ENCODE measurements at regions not wholly inside any gene's neighbourhood (a gene's known extent, or its start where the extent isn't known, plus 50 kb on each side); places are given as distances from the start of the nearest gene placed in this dataset.

DNA sequence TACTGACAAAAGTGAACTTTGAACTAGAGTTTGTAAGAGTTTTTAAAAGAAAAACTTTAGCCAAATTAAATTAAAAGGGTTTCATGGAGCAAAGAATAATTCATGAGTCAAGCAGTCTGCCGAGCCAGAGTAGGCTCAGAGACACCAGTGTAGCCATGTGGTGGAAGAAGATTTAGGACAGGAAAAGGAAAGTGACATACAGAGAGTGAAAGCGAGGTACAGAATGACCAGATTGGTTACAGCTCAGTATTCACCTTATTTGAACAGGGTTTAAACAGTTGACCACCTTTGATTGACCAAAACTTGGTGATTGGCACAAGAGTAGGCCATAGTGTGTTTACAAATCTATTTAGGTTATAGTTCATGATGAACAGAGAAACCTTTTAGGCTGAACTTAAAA, 377.8 kb downstream of the KLHL4 start:
- ATAC-seq (no peak), DNase-seq (no peak)
- Histone ChIP-seq H3K27me3 (ENCODE audit: low read depth) (no peaks in the 10 kb centered on the region), H3K27ac (no peak overlapping the region), H3K36me3 (no peaks in the 10 kb centered on the region), H3K4me3 (no peak overlapping the region), H3K9me3 (no peaks in the 10 kb centered on the region), H3K4me1 (no peaks in the 10 kb centered on the region)
- intact Hi-C loops (cut with DNase I), result no loop called here
- TF ChIP-seq, protein P1, sequence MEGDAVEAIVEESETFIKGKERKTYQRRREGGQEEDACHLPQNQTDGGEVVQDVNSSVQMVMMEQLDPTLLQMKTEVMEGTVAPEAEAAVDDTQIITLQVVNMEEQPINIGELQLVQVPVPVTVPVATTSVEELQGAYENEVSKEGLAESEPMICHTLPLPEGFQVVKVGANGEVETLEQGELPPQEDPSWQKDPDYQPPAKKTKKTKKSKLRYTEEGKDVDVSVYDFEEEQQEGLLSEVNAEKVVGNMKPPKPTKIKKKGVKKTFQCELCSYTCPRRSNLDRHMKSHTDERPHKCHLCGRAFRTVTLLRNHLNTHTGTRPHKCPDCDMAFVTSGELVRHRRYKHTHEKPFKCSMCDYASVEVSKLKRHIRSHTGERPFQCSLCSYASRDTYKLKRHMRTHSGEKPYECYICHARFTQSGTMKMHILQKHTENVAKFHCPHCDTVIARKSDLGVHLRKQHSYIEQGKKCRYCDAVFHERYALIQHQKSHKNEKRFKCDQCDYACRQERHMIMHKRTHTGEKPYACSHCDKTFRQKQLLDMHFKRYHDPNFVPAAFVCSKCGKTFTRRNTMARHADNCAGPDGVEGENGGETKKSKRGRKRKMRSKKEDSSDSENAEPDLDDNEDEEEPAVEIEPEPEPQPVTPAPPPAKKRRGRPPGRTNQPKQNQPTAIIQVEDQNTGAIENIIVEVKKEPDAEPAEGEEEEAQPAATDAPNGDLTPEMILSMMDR (IDR thresholded peaks at IDR 0.05), result no peak

DNA sequence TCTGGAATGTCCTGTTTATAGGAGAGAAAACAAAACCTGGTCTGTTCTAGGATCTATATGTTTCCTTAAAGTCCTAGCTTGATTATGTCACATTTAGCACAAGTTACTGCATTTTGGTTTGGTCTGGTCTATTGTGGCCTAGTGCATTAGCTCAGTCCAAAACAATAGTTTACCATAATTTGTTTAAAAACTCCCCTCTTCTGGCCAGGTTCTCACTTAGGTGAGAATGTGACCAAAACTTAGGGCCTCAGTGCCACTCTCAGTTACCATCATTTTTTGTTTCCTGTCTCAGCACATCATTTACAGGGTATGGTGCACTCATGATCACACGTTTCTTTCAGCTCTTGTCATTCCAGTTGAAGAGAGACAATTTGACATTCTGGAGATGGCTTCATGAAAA, 378.5 kb downstream of the KLHL4 start:
- TF ChIP-seq, protein P1 (IDR thresholded peaks at IDR 0.05), result no peak
- H3K4me1 ChIP-seq, result no peaks in the 10 kb centered on the region
- ATAC-seq (no peak), DNase-seq (no peak)
- no peaks in the 10 kb centered on the region for H3K9me3 ChIP-seq
- H3K27ac ChIP-seq, result no peak overlapping the region
- no peak overlapping the region for H3K4me3 ChIP-seq
- no peaks in the 10 kb centered on the region for H3K36me3 ChIP-seq
- intact Hi-C loops (cut with DNase I), result no loop called here
- no peaks in the 10 kb centered on the region for H3K27me3 ChIP-seq (ENCODE audit: low read depth)

DNA sequence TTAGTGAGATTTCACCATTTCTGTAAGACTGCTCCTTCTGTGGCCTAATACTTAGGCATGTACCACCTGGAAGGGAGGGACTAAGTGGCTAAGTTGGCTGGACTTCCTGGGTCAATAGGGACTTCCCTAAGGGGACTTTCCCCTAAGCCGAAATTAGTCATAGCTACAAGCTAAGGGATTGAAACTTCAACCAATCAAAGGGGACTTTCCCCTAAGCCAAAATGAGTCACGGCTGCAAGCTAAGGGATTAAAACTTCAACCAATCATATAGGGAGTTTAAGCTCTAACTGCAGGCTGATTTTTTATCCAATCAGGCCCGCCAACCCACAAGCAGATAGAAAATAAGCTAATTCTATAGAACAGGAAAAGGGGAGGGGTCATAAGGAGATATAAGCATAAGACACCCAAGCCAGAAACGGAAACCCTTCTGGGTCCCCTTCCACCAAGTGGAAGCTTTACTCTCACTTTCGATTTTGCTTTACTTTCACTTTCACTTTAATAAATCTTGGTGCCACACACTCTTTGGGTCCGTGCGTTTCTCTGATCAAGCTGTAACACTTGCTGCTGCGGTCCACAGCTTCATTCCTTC, 382.8 kb downstream of the KLHL4 start:
- TF ChIP-seq, protein P1 (IDR thresholded peaks at IDR 0.05), result no peak
- H3K4me1 ChIP-seq, result no peaks in the 10 kb centered on the region
- no peaks in the 10 kb centered on the region for H3K9me3 ChIP-seq
- no peaks in the 10 kb centered on the region for H3K36me3 ChIP-seq
- DNase-seq (no peak), ATAC-seq (no peak)
- no peak overlapping the region for H3K27ac ChIP-seq
- intact Hi-C loops (cut with DNase I), result no loop called here
- H3K27me3 ChIP-seq (ENCODE audit: low read depth), result no peaks in the 10 kb centered on the region
- H3K4me3 ChIP-seq, result no peak overlapping the region

DNA sequence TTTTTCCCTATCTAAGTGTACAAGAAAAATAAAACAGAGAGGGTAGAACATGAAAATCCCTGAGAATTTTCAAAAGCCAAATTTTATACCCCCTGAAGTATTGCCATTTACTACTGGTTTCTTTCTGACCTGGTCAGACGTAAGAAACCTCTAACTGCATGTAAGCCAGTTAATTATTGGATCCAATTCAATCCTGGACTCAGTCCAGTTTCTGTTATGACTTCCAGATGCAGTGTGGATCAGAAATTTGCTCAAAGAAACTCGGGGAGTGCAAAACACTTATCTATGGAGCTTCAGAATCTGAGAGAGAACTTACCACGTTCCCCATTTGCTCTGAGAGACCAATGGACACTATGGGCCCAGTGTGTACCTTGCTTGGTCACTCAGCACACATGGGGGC, 383.5 kb downstream of the KLHL4 start:
- intact Hi-C loops (cut with DNase I), result no loop called here
- no peak for ATAC-seq
- no peaks in the 10 kb centered on the region for H3K4me1 ChIP-seq

DNA sequence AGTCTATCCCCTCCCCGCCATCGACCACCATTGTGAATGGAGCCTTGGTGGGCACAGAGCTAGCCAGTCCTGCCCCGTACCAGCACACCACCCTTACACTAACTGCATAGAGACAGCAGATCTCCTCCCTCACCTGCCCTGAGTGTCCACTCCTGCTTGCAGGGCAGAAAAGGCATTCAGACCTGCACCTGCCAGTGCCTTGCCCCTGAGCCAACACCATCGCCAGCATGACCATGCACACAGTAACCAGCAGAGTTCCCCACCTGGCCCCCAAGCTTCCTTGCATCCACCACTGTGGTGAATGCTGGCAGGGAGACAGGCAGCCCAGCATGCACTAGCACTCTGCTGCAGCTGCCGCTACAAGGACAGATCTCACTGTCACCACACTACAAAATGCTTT, 397.1 kb downstream of the KLHL4 start:
- Histone ChIP-seq H3K36me3 (no peaks in the 10 kb centered on the region), H3K27me3 (ENCODE audit: low read depth) (no peaks in the 10 kb centered on the region), H3K4me3 (no peak overlapping the region), H3K4me1 (no peaks in the 10 kb centered on the region), H3K27ac (no peak overlapping the region), H3K9me3 (no peaks in the 10 kb centered on the region)
- no peak for ATAC-seq
- TF ChIP-seq, protein P1 (IDR thresholded peaks at IDR 0.05), result no peak
- intact Hi-C loops (cut with DNase I), result no loop called here
- DNase-seq, result no peak

More for the DNA sequence above, 383.5 kb downstream of the KLHL4 start:
- Histone ChIP-seq H3K27ac (no peak overlapping the region), H3K27me3 (ENCODE audit: low read depth) (no peaks in the 10 kb centered on the region), H3K9me3 (no peaks in the 10 kb centered on the region), H3K4me3 (no peak overlapping the region), H3K36me3 (no peaks in the 10 kb centered on the region)
- no peak for DNase-seq
- TF ChIP-seq, protein P1 (IDR thresholded peaks at IDR 0.05), result no peak

GRCh38 chrX:87924619-87925018, 407.0 kb downstream of the KLHL4 start:
- no peaks in the 10 kb centered on the region for H3K9me3 ChIP-seq
- no peaks in the 10 kb centered on the region for H3K27me3 ChIP-seq (ENCODE audit: low read depth)
- H3K36me3 ChIP-seq, result no peaks in the 10 kb centered on the region
- TF ChIP-seq, protein P1 (IDR thresholded peaks at IDR 0.05), result no peak
- H3K4me1 ChIP-seq, result no peaks in the 10 kb centered on the region
- no peak for ATAC-seq
- DNase-seq, result no peak
- no peak overlapping the region for H3K27ac ChIP-seq
- no peak overlapping the region for H3K4me3 ChIP-seq
- intact Hi-C loops (cut with DNase I), result no loop called here

Measured in lower lobe of right lung (tissue), 2 donors.